Stimulated activated CD4-positive, alpha-beta T cell treated with anti-CD3 and anti-CD28 coated beads, Interleukin-15, amount 100 ng/mL, for 1 hour (primary cell): ENCODE measurements at regions not wholly inside any gene's neighbourhood (a gene's known extent, or its start where the extent isn't known, plus 50 kb on each side); places are given as distances from the start of the nearest gene placed in this dataset.

ENCODE experiments used
- DNase-seq, 2 donors: peaks; one replicate each; pipeline ENCODE4 v3.0.0-alpha.2; 2020; ENCODE audit warnings: low read depth in 1 of 2, low spot score in 1 of 2

DNA sequence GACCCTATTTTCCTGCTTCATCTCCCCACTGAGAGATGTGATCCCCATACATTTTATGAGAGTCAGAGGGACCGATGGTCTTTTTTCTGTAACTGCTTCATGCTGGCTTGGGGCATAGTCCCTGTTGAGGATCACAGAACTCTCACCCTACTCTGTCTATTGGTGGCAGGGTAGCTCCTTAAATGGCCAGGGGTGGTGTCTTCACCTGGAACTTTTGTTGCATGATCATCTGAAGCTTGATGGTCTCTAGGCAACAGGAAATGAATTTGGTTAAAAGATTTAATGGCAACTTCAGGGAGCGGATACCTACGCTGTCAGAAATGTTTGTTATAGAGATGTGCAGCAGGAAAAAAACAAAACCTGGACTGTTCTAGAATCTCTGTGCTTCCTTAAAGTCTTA lies 87.0 kb upstream of the GLIS3 start:
- DNase-seq: no peak

DNA sequence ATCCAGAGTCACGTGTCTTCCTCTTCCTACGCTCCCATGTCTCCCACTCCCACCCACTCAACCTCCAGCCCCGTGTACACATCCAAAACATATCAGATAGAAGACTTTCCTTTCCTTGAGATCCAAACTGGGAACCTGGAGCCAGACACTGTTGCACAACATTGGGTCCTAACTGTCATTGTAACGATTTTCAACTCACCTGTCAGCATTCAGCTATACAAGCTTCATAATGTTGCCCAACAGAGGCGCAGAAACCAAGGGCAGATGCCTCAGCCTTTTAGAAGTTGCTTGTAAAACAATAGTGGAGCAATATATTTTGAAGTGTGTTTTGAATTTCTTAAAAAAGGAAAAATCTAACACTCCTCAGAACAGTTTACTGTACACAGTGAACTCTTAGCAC lies 84.9 kb upstream of the GLIS3 start:
- no peak for DNase-seq

DNA sequence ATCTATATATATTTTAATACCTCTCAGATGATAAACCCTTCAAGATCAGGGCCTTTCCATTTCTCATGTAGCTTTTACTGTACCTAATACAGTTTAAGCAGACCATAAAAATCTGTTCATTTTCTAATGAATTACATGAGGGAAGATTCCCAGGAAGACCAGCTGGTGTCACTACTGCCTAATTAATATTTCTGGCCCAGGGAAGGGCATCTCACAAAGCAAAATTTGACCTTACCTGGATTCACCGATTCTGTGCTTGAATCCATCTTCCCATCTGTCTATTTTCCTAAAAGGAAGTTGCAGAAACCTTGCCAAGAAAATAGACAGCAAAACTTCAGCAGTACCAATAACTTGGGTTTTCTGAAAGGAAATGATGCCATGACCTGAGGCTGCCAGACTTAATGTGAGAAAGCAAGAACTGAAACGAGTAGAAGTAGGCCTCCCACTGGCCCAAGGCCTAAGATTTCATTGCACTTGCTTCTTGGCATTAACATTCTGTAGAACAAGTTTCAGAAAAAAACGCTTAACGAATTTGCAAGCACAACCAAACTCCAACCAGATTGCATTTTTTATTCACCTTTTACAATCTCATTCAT lies 83.0 kb upstream of the GLIS3 start:
- DNase-seq: no peak

DNA sequence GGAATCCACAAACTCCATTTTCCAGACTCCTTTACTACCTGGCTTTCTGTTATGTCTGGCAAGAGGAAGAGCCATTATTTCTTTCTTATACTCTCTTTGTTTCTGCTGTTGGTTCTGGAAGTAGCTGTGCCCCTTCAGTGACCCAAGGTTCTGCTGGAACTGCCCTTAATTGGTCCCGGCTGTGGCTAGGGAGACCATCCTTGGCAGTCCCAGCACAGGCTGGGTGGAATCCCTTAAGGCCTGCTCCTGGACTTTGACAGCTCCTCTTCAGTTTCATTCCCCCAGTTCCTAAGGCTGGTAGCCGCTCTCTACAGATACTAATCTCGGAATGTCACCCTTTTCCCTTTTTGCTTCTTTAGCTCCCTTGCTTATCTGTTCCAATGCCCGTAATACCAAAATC lies 81.9 kb upstream of the GLIS3 start:
- no peak for DNase-seq

DNA sequence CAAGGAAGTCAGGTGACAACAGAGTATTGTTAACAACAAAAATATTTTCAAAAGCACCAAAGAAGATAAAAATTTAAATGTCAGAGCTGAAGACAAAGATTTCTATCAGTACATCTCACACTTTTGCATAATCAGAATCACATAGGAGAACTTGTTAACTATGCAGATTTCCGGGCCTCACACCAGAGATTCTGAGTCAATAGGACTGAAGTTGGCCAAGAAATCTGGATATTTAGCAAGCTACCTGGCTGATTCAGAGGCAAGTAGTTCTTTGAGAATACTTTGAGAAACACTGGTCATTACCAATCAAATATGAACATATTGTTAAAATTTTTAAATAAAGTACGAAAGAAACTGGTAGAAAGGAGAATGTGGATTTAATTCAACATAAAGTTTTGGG lies 80.5 kb upstream of the GLIS3 start:
- no peak for DNase-seq

DNA sequence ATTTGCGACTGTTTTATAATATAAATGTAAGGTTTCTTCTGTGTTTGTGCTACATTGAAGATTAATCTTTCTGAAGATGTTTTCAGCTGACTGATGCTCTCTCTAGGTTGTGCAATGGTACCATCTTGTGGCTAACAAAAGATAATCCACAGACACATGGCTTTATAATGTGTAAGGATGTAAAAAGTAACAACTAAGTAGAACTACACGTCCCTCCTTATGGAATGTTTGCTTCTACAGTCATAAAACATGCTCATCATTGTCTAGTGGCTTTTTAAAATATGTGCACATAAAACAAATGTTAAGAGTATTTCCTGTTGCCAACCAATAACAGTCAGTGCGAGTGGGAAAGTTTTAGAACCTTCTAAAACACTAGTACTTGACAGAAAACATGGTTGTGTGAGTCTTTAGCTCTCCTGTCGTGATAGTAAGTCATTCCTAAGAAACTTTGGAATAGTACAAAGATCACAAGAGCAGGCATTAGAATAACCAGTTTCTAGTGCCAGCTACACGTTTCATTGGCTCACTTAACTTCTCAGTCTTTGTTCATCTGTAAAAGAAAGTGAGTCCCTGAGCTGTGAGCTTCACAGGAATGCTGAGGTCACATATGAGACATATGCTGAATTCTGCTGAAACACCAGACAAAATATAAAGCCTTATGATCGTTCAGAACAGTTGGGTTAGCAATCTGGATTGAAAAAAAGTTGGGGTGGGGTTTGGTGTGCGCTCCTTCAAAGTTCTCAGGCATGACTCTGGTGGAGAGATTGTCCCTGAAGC lies 75.7 kb upstream of the GLIS3 start:
- DNase-seq: no peak

DNA sequence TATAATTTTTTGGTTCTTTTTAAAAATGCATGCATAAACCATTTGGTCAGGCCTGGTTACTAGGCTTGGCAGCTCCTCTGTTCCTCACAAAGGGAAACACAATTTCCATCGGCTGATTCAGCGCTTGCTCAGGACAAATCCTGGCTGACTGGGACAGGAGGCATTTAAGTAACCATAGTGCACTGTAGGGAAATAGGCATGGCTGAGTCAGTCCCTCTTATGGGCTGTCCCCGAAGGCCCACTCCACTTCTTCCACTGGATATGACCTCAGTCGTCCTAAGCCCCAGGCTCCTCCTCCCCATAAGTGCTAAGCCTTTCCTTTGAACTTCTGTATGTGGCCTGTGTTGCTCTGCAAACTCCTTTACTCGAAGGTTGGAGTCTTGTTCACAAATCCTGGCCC lies 71.2 kb upstream of the GLIS3 start:
- DNase-seq: no peak

DNA sequence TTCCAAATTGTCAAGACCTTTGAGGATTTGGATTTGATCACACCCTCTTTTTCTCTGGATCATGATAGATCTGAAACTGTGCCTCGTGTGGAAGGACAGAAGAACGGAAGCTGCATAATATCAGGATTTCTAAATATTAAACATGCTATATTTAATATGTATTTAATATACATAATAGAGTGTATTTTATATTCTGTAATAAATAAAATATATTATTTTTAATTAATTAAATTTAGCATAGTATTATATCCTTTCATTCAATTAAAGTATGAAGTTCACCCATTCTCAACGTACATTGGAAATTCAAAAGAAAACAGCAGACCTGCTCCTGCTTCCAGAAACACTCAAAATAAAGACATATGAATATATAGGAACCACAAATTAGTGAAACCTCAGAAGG lies 70.6 kb upstream of the GLIS3 start:
- DNase-seq: no peak

DNA sequence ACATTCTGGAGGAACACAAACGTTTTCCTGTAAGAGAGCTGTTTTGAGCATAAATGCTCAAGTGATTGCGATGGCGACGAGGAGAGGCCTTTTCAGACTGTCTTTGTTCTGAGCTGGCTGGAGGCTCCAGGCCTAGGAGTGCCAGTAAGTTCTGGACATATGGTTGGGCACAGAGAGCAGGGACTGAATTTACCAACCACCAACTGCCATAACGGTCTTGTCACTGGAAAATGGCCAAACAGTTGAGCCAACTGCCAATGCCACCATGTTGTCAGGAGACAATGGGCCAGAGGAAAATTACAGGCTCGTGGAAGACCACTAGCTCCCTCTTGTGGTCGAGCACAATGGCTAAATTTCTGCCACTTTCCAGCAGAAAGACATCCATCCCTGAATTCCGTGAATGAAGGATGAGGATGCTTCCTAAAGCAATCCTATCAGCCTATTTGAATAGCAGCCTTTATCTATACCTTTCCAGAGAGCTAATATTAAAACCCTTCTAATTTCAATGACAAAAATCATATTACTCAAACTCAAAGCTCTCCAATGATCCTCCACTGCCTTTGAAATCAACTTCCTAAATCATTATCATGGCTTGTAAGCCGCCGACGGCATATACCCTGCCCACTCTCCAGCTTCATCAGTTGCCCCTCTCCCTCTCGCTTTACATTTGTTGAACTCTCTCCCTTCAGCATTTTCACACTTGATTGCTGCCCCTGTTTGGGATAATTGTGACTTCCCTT lies 66.9 kb upstream of the GLIS3 start:
- DNase-seq: peak in 1 of 2 donors; percentile 2

DNA sequence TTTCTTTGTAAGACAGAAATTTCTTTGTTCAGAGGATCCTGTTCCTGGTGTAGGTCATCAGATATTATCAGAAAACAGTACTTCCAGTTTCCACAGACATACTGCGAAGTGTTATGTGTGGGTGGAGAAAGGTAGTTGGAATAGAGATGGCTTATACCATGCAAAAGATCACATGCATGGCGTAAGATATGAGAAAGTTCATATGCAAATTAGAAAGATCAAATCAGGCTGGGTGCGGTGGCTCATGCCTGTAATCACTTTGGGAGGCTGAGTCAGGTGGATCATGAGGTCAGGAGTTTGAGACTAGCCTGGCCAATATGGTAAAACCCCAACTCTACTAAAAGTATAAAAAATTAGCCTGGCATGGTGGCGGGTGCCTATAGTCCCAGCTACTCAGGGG lies 65.2 kb upstream of the GLIS3 start:
- no peak for DNase-seq

DNA sequence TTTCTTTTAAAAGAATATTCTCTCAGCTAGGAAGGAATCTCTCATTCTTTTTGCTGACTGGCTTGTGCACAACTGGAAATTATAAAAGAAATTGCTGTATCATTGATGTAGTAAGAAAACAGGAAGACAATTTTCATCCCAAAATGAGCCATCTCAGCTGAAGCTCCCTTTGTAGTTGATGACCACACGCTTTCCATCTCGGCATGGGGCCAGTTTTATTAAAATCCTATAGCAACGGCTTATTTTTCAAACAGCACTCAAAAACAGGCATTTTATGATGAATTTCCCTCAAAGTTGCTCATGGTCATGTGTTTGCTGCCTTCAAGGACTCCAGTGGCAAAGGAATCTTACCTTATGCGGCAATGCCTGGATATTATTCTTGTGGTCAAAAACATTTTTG lies 62.4 kb upstream of the GLIS3 start:
- no peak for DNase-seq

DNA sequence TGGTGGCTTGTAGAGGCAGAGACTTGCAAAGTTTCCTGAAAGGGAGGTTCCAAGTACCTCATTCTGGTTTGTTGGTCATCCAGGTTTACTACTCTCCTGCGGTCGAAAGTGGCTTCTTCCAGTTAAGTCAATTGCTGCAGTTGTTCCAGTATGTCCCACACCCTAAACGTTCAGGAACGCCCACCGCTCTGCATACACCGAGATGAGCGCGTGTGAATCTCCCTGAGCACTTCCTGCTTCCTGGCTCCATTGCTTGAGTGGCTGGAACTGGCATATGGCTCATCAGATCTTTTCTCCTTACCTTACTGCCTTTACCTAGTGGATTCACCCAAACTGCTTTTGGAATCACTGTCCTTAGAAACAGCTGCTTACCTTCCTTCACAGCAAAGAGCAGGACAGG lies 59.1 kb upstream of the GLIS3 start:
- no peak for DNase-seq

DNA sequence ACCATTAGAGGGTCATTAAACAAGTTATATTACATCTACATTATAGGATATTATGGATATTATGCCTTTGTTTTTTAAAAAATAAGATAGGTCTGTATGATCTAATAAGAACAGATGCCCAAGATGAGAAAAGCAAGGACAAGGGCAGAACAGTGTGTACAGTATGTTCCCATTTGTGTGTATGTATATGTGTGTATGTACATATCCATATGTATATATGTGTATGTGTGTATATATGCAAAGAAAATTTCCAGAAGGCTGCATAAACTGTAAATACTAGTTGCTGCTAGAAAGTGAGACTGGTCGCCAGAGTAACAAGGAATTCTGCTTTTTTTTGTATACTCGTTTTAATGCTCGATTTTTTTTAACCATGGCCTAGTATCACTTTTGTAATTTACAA lies 58.1 kb upstream of the GLIS3 start:
- DNase-seq: no peak

DNA sequence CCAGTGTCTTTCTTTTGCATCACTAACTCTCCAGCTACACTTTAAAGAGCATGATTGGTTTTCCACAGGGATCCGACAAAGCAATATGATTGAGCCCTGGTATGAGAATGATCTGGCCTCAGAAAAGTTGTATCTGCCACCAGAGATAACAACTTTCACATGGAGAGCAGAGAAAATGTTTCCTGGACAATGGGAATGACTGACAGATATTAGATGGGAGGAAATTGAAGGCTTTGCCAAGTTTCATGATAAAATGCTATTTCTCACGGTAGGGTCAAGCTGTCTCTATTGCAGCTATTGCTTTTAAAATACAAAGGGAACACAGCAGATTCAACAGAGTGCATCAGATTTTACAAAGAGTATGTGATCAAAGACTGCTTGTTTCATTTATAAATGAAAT lies 56.4 kb upstream of the GLIS3 start:
- DNase-seq: no peak

DNA sequence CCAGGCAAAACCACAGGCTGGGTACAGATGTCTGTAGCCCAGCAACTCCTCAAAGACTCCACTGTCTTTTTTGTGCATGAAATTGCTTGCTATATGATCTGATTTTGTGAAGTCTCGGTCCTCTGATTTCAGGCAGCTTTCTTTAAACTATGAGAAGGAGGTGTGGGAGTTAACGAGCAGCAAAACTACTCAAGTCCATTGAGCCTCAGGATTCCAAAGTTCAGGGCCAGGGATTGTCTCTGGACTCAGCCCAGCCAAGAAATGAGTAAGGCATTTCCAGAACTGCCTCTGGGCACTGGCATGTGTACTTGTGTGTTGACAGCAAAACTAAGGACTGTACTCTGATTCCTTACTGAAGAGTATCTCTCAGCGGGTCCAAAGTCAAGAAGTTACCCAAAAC lies 53.4 kb upstream of the GLIS3 start:
- DNase-seq: no peak

DNA sequence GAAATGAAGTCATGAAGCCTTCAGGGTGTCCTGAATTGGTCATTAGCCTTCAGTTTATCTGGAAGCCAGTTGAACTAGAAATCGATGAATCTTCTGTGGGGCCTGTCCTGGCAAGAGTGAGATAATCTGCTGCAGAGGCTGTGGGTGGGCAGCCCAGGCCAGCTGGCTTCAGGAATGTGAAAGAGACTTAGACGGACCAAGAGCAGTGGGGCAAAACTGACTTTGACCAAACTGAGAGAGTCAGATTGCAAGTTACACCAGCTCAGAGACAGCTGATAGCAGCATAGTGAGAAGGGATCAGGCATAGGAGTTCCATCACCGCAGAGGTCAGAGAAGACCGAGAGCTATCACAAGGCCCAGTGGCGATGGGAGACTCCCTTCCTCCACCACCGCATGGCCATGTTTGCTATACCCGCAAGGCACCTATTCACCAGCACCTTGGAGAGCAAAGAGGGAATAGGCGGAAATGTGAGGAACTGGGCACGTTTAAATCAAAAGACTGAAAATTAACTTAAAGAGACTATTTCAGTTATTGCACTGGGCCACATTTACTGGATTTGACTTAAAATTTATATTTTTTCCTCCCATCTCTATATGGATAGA lies 50.0 kb upstream of the GLIS3 start:
- no peak for DNase-seq
